ENCODE measurements at regions not wholly inside any gene's neighbourhood (a gene's known extent, or its start where the extent isn't known, plus 50 kb on each side); places are given as distances from the start of the nearest gene placed in this dataset.
A peak's percentile ranks its signal among the peaks of the same experiment; 100 is the strongest.

DNA sequence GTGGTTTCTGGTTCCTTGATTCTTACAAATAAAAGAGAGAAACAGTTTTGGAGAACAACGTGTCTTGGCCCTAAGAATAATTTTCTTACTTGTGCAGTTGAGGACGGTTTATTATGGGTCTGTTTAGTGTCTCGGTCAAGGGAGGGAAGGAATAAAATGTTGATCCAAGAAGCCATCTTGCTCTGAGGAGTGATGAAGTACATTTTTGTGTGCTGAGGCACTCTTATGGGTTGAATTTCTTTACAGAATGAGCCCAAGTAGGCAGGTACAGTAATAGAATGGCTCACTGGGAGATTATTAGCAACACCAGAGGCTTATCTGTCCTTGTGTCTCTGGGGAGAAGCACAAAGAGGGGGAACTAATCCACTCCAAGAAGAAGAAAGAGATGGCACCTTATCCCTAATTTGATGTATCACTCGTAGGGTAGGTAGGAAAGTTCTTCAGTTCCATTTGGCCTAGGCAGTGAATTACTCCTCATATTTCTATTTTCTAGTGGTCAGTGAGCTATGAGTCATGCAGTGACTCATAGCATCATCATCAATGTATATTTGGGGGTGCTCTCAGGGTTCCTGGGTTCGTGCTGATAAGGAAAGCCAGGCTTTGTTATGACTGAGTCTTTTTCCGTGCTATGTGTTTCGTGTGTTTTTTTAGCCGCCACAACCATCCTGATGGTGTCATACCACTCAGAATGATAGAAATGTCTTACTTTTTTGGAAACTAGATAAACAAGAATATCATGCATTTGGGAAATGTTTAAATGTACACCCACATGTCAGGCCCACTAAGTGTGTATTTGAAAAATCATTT is 250.1 kb upstream of the CTAGE1 start (continued):
- no peak for TF ChIP-seq CTCF (IDR thresholded peaks at IDR 0.05 in 2 of 3, conservative IDR thresholded peaks at IDR 0.05 in 1 of 3; ENCODE audit: borderline replicate concordance in 1 of 3, insufficient read depth in 1 of 3, low read depth in 2 of 3, low read length in 2 of 3)

DNA sequence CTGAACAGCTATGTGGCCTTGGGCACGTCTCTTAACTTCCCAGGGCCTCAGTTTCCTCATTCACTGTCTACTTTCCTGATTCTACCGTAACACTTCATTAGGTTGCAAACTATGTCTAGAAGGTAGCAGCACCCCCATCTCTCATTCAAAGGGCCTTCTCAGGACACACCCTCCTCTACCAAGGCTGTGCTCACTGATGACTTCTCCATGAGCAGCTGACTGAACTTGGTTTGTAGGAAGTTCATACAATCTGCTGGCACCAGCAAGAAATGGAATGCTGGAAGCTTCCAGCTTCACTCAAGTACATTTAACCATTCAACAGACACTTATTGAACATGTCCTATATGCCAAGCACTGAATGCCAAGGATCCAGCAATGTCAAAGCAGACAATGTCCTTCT is 250.8 kb upstream of the CTAGE1 start:
- intact Hi-C loops (cut with micrococcal nuclease), result no loop called here
- H3K4me2 ChIP-seq (ENCODE audit: low read length), result peak overlapping the region; percentile 58; the same call in 1 of the 2 replicates
- no peak overlapping the region for H3K4me3 ChIP-seq (replicated peaks in 1 of 2; ENCODE audit: low read depth in 1 of 2, low read length in 2 of 2)
- TF ChIP-seq, protein P1, sequence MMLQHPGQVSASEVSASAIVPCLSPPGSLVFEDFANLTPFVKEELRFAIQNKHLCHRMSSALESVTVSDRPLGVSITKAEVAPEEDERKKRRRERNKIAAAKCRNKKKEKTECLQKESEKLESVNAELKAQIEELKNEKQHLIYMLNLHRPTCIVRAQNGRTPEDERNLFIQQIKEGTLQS (IDR thresholded peaks at IDR 0.05), result no peak
- TF ChIP-seq POLR2AphosphoS5 (IDR thresholded peaks at IDR 0.05; ENCODE audit: low read depth, low read length) (no peak), YY1 (IDR thresholded peaks at IDR 0.05; ENCODE audit: extremely low read depth, insufficient replicate concordance, low read depth, low read length) (no peak)
- ChIA-PET RAD21 (ENCODE audit: low non-redundant PET in 1 of 2, low total read pairs in 2 of 2, uncharacterized antibody in 2 of 2, unreplicated experiment in 2 of 2) (no interaction called here), CTCF (no interaction called here), POLR2A (no interaction called here)
- H4K20me1 ChIP-seq (ENCODE audit: insufficient read depth), result no peaks in the 10 kb centered on the region
- ATAC-seq, result peak; percentile 38; the same call in 1 of the 2 replicates
- H3K9me2 ChIP-seq (ENCODE audit: insufficient read depth), result no peaks in the 10 kb centered on the region
- H3K9ac ChIP-seq (ENCODE audit: low read length), result no peak overlapping the region
- peaks cover 11 to 16% of the 10 kb centered on the region in 2 experiments for H3K4me1 ChIP-seq (ENCODE audit: control insufficient read depth in 1 of 2, insufficient read depth in 2 of 2, low read length in 2 of 2)
- H3K79me2 ChIP-seq (ENCODE audit: insufficient read depth, low read length), result no peaks in the 10 kb centered on the region
- no peaks in the 10 kb centered on the region for H3K27me3 ChIP-seq (ENCODE audit: insufficient read depth, low read length)
- peak overlapping the region; percentile 13 for H2AFZ ChIP-seq (ENCODE audit: low read depth, low read length, poor library complexity, severe bottlenecking)
- H3K27ac ChIP-seq (ENCODE audit: low read depth, low read length), result no peak overlapping the region
- BruUV-seq (replicated peaks), result no TSS peak
- DNase-seq (ENCODE audit: low read depth, low spot score), result no peak
- no peaks in the 10 kb centered on the region for H3K36me3 ChIP-seq (ENCODE audit: control insufficient read depth in 1 of 2, insufficient read depth in 2 of 2, low read length in 2 of 2)
- H3K9me3 ChIP-seq (ENCODE audit: control insufficient read depth in 1 of 2, insufficient read depth in 1 of 2, low read depth in 1 of 2, low read length in 2 of 2), result no peaks in the 10 kb centered on the region

Measured in HCT116 (cell line).